ENCODE measurements at regions not wholly inside any gene's neighbourhood (a gene's known extent, or its start where the extent isn't known, plus 50 kb on each side); places are given as distances from the start of the nearest gene placed in this dataset.

- Histone ChIP-seq H4K20me1 (ENCODE audit: insufficient read depth, low read length) (no peaks in the 10 kb centered on the region), H3K36me3 (ENCODE audit: control insufficient read depth, insufficient read depth, low read length) (no peaks in the 10 kb centered on the region), H3K4me3 (ENCODE audit: insufficient read depth, low read depth, low read length) (no peak overlapping the region), H2AFZ (replicated peaks; ENCODE audit: low read length, poor library complexity) (no peak overlapping the region), H2AK9ac (replicated peaks; ENCODE audit: low read depth, low read length, poor library complexity) (no peak overlapping the region), H3K23ac (ENCODE audit: low read depth, low read length) (no peak overlapping the region), H3K79me1 (ENCODE audit: low read depth in 1 of 2, low read length in 2 of 2) (no peaks in the 10 kb centered on the region), H2BK120ac (ENCODE audit: low read depth, low read length) (no peak overlapping the region), H3K9ac (ENCODE audit: low read depth, low read length) (no peak overlapping the region), H3K4me2 (ENCODE audit: low read depth, low read length) (no peak overlapping the region), H3K27me3 (ENCODE audit: control insufficient read depth, insufficient read depth, low read length) (no peaks in the 10 kb centered on the region), H3K4me1 (ENCODE audit: control insufficient read depth, insufficient read depth, low read length) (no peaks in the 10 kb centered on the region), H2BK20ac (ENCODE audit: low read depth, low read length) (no peak overlapping the region), H4K5ac (ENCODE audit: low read depth, low read length) (no peak overlapping the region), H3K27ac (ENCODE audit: insufficient read depth, low read length) (no peak overlapping the region), H2BK15ac (ENCODE audit: low read depth, low read length) (no peak overlapping the region), H2BK5ac (ENCODE audit: low read depth, low read length, poor library complexity, severe bottlenecking) (no peak overlapping the region), H3K9me1 (ENCODE audit: insufficient read depth, low read length) (no peaks in the 10 kb centered on the region), H3K9me3 (ENCODE audit: control insufficient read depth, insufficient read depth, low read length) (no peaks in the 10 kb centered on the region), H3K14ac (replicated peaks; ENCODE audit: low read depth, low read length) (no peak overlapping the region), H4K8ac (ENCODE audit: low read depth in 2 of 2, low read length in 2 of 2) (no peak overlapping the region), H3K56ac (ENCODE audit: extremely low read depth, insufficient read depth, low read length) (no peak overlapping the region), H4K91ac (ENCODE audit: insufficient read depth, low read depth, low read length) (no peak overlapping the region), H2AK5ac (ENCODE audit: low read depth, low read length) (no peak overlapping the region), H3K4ac (ENCODE audit: low read depth, low read length) (no peak overlapping the region), H3K18ac (ENCODE audit: low read depth, low read length) (no peak overlapping the region)
- intact Hi-C loops (cut with micrococcal nuclease): no loop called here
- POLR2A ChIA-PET (ENCODE audit: unreplicated experiment): no interaction called here
- DNase-seq: no peak
- BruUV-seq (replicated peaks): no TSS peak
- CTCF ChIA-PET: no interaction called here
- dilution Hi-C loops (cut with HindIII; ENCODE audit: low sequenced_read_pairs, unreplicated experiment): no loop called here
- ATAC-seq (ENCODE audit: low read depth): no peak
- in situ Hi-C loops (cut with MboI; ENCODE audit: low sequenced_read_pairs): no loop called here
- TF ChIP-seq CEBPB (IDR thresholded peaks at IDR 0.05; ENCODE audit: low read depth, low read length): no peak
- no peak for TF ChIP-seq RFX5 (IDR thresholded peaks at IDR 0.05; ENCODE audit: low read depth, low read length)
- TF ChIP-seq CHD1 (IDR thresholded peaks at IDR 0.05; ENCODE audit: low read depth, low read length): no peak
- TF ChIP-seq MXI1 (IDR thresholded peaks at IDR 0.05; ENCODE audit: borderline replicate concordance, low read depth, low read length): no peak
- no peak for TF ChIP-seq RAD21 (IDR thresholded peaks at IDR 0.05; ENCODE audit: low read length)
- no peak for TF ChIP-seq SMC3 (IDR thresholded peaks at IDR 0.05; ENCODE audit: low read depth, low read length)
- TF ChIP-seq NFE2L2 (IDR thresholded peaks at IDR 0.05; ENCODE audit: low read depth, low read length): no peak
Observed at GRCh38 chr2:180829836-180830235, 150.6 kb upstream of the UBE2E3 start.
